ENCODE measurements at regions not wholly inside any gene's neighbourhood (a gene's known extent, or its start where the extent isn't known, plus 50 kb on each side); places are given as distances from the start of the nearest gene placed in this dataset.
"Not testable (repeated sequence)": the region's sequence is repeated elsewhere in the genome, so short reads cannot be mapped to it uniquely, and the experiment has no call there.

- Histone ChIP-seq H3K4me3 (ENCODE audit: low read length) (no peak overlapping the region), H3K9me3 (ENCODE audit: control insufficient read depth, low read depth, low read length) (no peaks in the 10 kb centered on the region), H3K27me3 (ENCODE audit: control insufficient read depth, insufficient read depth, low read length) (peaks cover 2% of the 10 kb centered on the region), H3K36me3 (ENCODE audit: control insufficient read depth, insufficient read depth, low read length) (no peaks in the 10 kb centered on the region), H3K27ac (ENCODE audit: low read length) (no peak overlapping the region), H3K4me1 (ENCODE audit: control insufficient read depth, insufficient read depth, low read length) (no peaks in the 10 kb centered on the region)
- DNase-seq = no peak
- WGBS (ENCODE audit: insufficient coverage, low lambda C conversion rate) = 83% methylated on average over 1 of the region's 1 CpG
Measured at GRCh38 chr5:109563189-109563588, 126.5 kb upstream of the MAN2A1 start.

- 89% methylated on average over 1 of the region's 3 CpGs for WGBS (ENCODE audit: insufficient coverage, low lambda C conversion rate)
- Histone ChIP-seq H3K4me1 (ENCODE audit: control insufficient read depth, insufficient read depth, low read length) (no peaks in the 10 kb centered on the region), H3K4me3 (ENCODE audit: low read length) (no peak overlapping the region)
Measured at GRCh38 chr5:109562441-109562840, 127.3 kb upstream of the MAN2A1 start.

GRCh38 chr5:109561447-109561846, 128.3 kb upstream of the MAN2A1 start:
- H3K36me3 ChIP-seq (ENCODE audit: control insufficient read depth, insufficient read depth, low read length) = no peaks in the 10 kb centered on the region
- H3K4me1 ChIP-seq (ENCODE audit: control insufficient read depth, insufficient read depth, low read length) = no peaks in the 10 kb centered on the region
- no peak overlapping the region for H3K27ac ChIP-seq (ENCODE audit: low read length)
- H3K4me3 ChIP-seq (ENCODE audit: low read length) = no peak overlapping the region
- no peak for DNase-seq
- H3K9me3 ChIP-seq (ENCODE audit: control insufficient read depth, low read depth, low read length) = no peaks in the 10 kb centered on the region
- peaks cover 2% of the 10 kb centered on the region for H3K27me3 ChIP-seq (ENCODE audit: control insufficient read depth, insufficient read depth, low read length)

More at GRCh38 chr5:109562441-109562840, 127.3 kb upstream of the MAN2A1 start:
- H3K27ac ChIP-seq (ENCODE audit: low read length) = no peak overlapping the region
- H3K9me3 ChIP-seq (ENCODE audit: control insufficient read depth, low read depth, low read length) = no peaks in the 10 kb centered on the region
- DNase-seq = no peak
- no peaks in the 10 kb centered on the region for H3K36me3 ChIP-seq (ENCODE audit: control insufficient read depth, insufficient read depth, low read length)
- peaks cover 2% of the 10 kb centered on the region for H3K27me3 ChIP-seq (ENCODE audit: control insufficient read depth, insufficient read depth, low read length)

DNA sequence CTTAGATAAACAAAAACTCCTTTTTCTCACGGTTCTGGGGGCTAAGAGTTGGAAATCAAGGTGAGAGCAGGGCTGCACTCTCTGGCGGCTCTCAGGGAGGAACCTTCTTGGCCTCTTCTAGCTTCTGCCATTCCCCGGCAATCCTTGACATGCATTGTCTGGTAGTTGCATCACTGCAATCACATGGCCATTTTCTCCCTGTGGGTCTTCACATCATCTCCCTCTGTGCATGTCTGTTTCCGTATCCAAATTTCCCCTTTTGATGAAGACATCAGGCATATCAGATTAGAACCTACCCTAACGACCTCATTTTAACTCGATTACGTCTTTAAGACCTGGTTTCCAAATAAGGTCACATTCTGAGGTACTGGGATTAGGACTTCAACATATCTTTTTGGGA, 129.2 kb upstream of the MAN2A1 start:
- no peaks in the 10 kb centered on the region for H3K9me3 ChIP-seq (ENCODE audit: control insufficient read depth, low read depth, low read length)
- H3K27me3 ChIP-seq (ENCODE audit: control insufficient read depth, insufficient read depth, low read length) = peaks cover 2% of the 10 kb centered on the region
- H3K27ac ChIP-seq (ENCODE audit: low read length) = no peak overlapping the region
- H3K36me3 ChIP-seq (ENCODE audit: control insufficient read depth, insufficient read depth, low read length) = no peaks in the 10 kb centered on the region
- no peaks in the 10 kb centered on the region for H3K4me1 ChIP-seq (ENCODE audit: control insufficient read depth, insufficient read depth, low read length)
- no peak for DNase-seq
- H3K4me3 ChIP-seq (ENCODE audit: low read length) = no peak overlapping the region
- WGBS (ENCODE audit: insufficient coverage, low lambda C conversion rate) = no CpG with 5 or more reads among the region's 7 CpGs

GRCh38 chr5:109558952-109559351, 130.8 kb upstream of the MAN2A1 start:
- WGBS (ENCODE audit: insufficient coverage, low lambda C conversion rate) = 88% methylated on average over 1 of the region's 2 CpGs
- Histone ChIP-seq H3K9me3 (ENCODE audit: control insufficient read depth, low read depth, low read length) (no peaks in the 10 kb centered on the region), H3K36me3 (ENCODE audit: control insufficient read depth, insufficient read depth, low read length) (no peaks in the 10 kb centered on the region), H3K27me3 (ENCODE audit: control insufficient read depth, insufficient read depth, low read length) (peaks cover 2% of the 10 kb centered on the region), H3K27ac (ENCODE audit: low read length) (no peak overlapping the region), H3K4me3 (ENCODE audit: low read length) (no peak overlapping the region), H3K4me1 (ENCODE audit: control insufficient read depth, insufficient read depth, low read length) (no peaks in the 10 kb centered on the region)
- DNase-seq = no peak

DNA sequence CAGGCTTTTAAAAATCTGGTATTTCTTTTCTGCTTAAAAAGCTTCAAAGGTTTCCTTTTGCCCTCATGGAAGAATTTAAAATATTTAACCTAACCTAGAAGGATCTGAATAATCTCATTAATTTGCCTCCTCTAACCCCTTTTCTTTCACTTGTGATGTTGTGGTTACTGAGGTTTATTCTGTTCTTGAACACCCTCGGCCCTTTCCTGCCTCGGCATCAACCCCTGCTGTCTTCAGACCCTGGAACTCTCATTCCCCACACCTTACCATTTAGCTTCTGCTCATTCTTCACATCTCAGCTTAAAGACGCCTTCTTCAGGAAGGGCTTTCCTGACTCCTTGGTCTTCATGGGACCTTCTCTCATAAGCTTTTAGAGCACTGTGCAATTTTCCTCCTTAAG, 131.4 kb upstream of the MAN2A1 start:
- no peaks in the 10 kb centered on the region for H3K4me1 ChIP-seq (ENCODE audit: control insufficient read depth, insufficient read depth, low read length)
- no peaks in the 10 kb centered on the region for H3K9me3 ChIP-seq (ENCODE audit: control insufficient read depth, low read depth, low read length)
- no peak overlapping the region for H3K4me3 ChIP-seq (ENCODE audit: low read length)
- H3K27me3 ChIP-seq (ENCODE audit: control insufficient read depth, insufficient read depth, low read length) = peaks cover 2% of the 10 kb centered on the region
- H3K36me3 ChIP-seq (ENCODE audit: control insufficient read depth, insufficient read depth, low read length) = no peaks in the 10 kb centered on the region
- WGBS (ENCODE audit: insufficient coverage, low lambda C conversion rate) = 83% methylated on average over 2 of the region's 3 CpGs
- no peak for DNase-seq
- H3K27ac ChIP-seq (ENCODE audit: low read length) = no peak overlapping the region

DNA sequence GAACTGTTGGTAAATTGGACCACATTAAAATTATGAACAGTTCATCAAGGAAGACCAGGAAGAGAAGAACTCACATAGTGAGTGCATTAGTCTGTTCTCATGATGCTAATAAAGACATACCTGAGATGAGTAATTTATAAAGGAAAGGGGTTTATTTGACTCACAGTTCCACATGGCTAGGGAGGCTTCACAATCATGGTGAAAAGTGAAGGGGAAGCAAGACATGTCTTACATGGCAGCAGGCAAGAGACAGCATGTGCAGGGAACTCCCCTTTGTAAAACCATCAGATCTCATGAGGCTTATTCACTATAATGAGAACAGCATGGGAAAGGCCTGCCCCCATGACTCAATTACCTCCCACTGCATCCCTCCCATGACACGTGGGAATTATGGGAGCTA, 135.9 kb upstream of the MAN2A1 start:
- H3K4me3 ChIP-seq (ENCODE audit: low read length) = no peak overlapping the region
- DNase-seq = no peak
- H3K27me3 ChIP-seq (ENCODE audit: control insufficient read depth, insufficient read depth, low read length) = peaks cover 2% of the 10 kb centered on the region
- no peak overlapping the region for H3K27ac ChIP-seq (ENCODE audit: low read length)
- H3K4me1 ChIP-seq (ENCODE audit: control insufficient read depth, insufficient read depth, low read length) = no peaks in the 10 kb centered on the region
- no peaks in the 10 kb centered on the region for H3K36me3 ChIP-seq (ENCODE audit: control insufficient read depth, insufficient read depth, low read length)
- no peaks in the 10 kb centered on the region for H3K9me3 ChIP-seq (ENCODE audit: control insufficient read depth, low read depth, low read length)
- WGBS (ENCODE audit: insufficient coverage, low lambda C conversion rate) = no CpG with 5 or more reads among the region's 1 CpG

DNA sequence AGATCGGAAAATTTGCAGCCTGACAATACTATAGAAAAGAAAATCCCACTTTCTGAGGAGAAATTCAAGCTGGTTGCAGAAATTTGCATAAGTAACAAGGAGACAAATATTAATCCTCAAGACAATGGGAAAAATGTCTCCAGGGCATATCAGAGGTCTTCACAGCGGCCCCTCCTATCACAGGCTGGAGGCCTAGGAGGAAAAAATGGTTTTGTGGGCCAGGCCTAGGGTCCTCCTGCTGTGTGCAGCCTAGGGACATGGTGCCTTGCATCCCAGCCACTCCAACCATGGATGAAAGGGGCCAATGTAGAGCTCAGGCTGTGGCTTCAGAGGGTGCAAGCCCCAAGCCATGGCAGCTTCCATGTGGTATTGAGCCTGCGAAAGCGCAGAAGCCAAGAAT, 138.5 kb upstream of the MAN2A1 start:
- DNase-seq; H3K9me3 ChIP-seq (ENCODE audit: control insufficient read depth, low read depth, low read length); H3K27ac ChIP-seq (ENCODE audit: low read length); H3K4me1 ChIP-seq (ENCODE audit: control insufficient read depth, insufficient read depth, low read length); H3K36me3 ChIP-seq (ENCODE audit: control insufficient read depth, insufficient read depth, low read length); H3K27me3 ChIP-seq (ENCODE audit: control insufficient read depth, insufficient read depth, low read length); H3K4me3 ChIP-seq (ENCODE audit: low read length): not testable (repeated sequence)
- WGBS (ENCODE audit: insufficient coverage, low lambda C conversion rate) = 92% methylated on average over 2 of the region's 4 CpGs

GRCh38 chr5:109550077-109550476, 139.7 kb upstream of the MAN2A1 start:
- H3K36me3 ChIP-seq (ENCODE audit: control insufficient read depth, insufficient read depth, low read length) = no peaks in the 10 kb centered on the region
- no peak overlapping the region for H3K4me3 ChIP-seq (ENCODE audit: low read length)
- H3K9me3 ChIP-seq (ENCODE audit: control insufficient read depth, low read depth, low read length) = no peaks in the 10 kb centered on the region
- 83% methylated on average over 1 of the region's 1 CpG for WGBS (ENCODE audit: insufficient coverage, low lambda C conversion rate)
- H3K27ac ChIP-seq (ENCODE audit: low read length) = no peak overlapping the region
- no peak for DNase-seq
- H3K4me1 ChIP-seq (ENCODE audit: control insufficient read depth, insufficient read depth, low read length) = no peaks in the 10 kb centered on the region
- H3K27me3 ChIP-seq (ENCODE audit: control insufficient read depth, insufficient read depth, low read length) = no peaks in the 10 kb centered on the region

- H3K9me3 ChIP-seq (ENCODE audit: control insufficient read depth, low read depth, low read length) = no peaks in the 10 kb centered on the region
- no peaks in the 10 kb centered on the region for H3K36me3 ChIP-seq (ENCODE audit: control insufficient read depth, insufficient read depth, low read length)
- no peaks in the 10 kb centered on the region for H3K27me3 ChIP-seq (ENCODE audit: control insufficient read depth, insufficient read depth, low read length)
- H3K27ac ChIP-seq (ENCODE audit: low read length) = no peak overlapping the region
- H3K4me3 ChIP-seq (ENCODE audit: low read length) = no peak overlapping the region
- H3K4me1 ChIP-seq (ENCODE audit: control insufficient read depth, insufficient read depth, low read length) = no peaks in the 10 kb centered on the region
- no peak for DNase-seq
Measured at GRCh38 chr5:109546461-109546860, 136.7 kb upstream of the PJA2 start.

DNA sequence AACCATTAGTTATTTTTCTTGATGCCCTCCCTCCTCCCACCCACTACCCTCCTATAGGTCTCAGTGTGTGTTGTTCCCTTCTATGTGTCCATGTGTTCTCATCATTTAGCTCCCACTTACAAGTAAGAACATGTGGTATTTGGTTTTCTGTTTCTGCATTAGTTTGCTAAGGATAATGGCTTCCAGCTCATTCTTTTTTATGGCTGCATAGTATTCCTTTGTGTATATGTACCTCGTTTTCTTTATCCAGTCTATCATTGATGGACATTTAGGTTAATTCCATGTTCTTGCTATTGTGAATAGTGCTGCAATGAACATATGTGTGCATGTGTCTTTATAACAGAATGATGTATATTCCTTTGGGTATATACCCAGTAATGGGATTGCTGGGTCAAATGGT, 135.1 kb upstream of the PJA2 start:
- not testable (repeated sequence) for H3K9me3 ChIP-seq (ENCODE audit: control insufficient read depth, low read depth, low read length); H3K4me3 ChIP-seq (ENCODE audit: low read length); H3K27me3 ChIP-seq (ENCODE audit: control insufficient read depth, insufficient read depth, low read length); H3K27ac ChIP-seq (ENCODE audit: low read length); H3K36me3 ChIP-seq (ENCODE audit: control insufficient read depth, insufficient read depth, low read length); DNase-seq; H3K4me1 ChIP-seq (ENCODE audit: control insufficient read depth, insufficient read depth, low read length)
- 100% methylated on average over 1 of the region's 1 CpG for WGBS (ENCODE audit: insufficient coverage, low lambda C conversion rate)

Data from large intestine (tissue), 3 donors.